ENCODE measurements at regions not wholly inside any gene's neighbourhood (a gene's known extent, or its start where the extent isn't known, plus 50 kb on each side); places are given as distances from the start of the nearest gene placed in this dataset.

- no peak for TF ChIP-seq CTCF (conservative IDR thresholded peaks at IDR 0.05)
- no peak for TF ChIP-seq ZFX (IDR thresholded peaks at IDR 0.05)
These were observed 472.2 kb downstream of the SOX6 start for GRCh38 chr11:15884141-15884540.
